CD4-positive, alpha-beta T cell treated with Interleukin-4 for 4 hours (primary cell): ENCODE measurements at regions not wholly inside any gene's neighbourhood (a gene's known extent, or its start where the extent isn't known, plus 50 kb on each side); places are given as distances from the start of the nearest gene placed in this dataset.

Experiments
- DNase-seq: peaks from one replicate; pipeline ENCODE4 v3.0.0-alpha.2; 2020

DNA sequence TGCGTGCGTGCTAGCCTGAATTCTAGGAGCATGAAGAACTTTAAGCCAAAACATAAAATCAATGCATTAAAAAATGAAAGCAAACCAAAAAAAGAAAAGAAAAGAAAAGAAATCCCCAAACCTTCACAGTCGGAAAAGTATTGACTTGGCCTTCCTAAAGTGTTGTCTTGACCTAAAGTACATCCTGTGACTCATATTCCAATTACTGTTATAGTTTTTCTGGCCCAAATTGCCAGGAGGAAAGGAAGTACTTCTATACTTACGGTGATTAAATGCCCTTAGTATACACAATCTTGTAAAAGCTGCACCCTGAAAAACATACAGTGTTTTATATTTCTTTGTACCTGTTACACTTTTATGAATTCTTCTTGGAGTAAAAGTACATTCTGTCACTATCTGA, 512.8 kb downstream of the ANKRD50 start:
- no peak for DNase-seq

DNA sequence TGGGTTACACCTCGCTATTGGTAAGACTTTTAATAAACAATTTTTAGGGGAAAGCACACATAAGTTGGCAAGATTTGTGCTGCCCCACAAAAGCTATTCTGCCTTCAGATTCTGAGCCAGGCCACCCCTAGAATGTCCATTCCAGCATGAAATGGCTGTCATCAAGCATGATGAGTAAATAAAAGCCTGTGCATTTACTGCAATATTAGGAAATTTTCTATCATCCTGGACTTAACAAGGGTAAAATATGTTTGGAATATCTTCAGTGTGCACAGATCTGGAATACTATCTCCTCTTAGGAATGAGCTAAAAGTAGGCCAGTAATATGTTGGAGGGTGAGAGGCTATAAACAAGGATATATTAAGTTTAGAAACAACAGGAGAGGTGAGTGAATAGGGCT, 510.9 kb downstream of the ANKRD50 start:
- DNase-seq: no peak

DNA sequence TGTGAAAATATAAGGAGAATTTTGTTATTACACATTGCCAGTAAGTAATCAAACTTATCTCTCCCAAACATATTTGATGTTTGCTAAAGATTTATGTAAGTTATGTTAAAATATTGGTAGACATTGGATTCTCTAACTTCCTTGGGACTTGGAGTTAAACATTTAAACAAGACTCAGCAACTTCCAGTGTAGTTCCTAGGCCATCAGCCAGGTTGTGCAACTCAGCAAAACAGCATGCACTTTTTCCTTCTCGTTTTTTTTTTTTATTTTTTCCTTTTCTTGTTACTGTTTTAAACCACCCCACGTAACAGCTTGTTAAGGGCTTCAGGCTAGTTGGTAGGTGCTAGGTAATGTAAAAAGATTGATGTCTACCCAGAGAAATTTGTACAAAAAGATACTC, 510.4 kb downstream of the ANKRD50 start:
- DNase-seq: no peak

- DNase-seq: no peak
Measured at GRCh38 chr4:124203613-124204238, 508.8 kb downstream of the ANKRD50 start.

- no peak for DNase-seq
Measured at GRCh38 chr4:124206779-124207605, 505.5 kb downstream of the ANKRD50 start.

- DNase-seq: no peak
Measured at GRCh38 chr4:124209211-124209610, 503.3 kb downstream of the ANKRD50 start.

- no peak for DNase-seq
Measured at GRCh38 chr4:124209626-124210025, 502.9 kb downstream of the ANKRD50 start.

- DNase-seq: no peak
Measured at GRCh38 chr4:124210746-124211145, 501.8 kb downstream of the ANKRD50 start.

GRCh38 chr4:124212815-124213630, 499.5 kb downstream of the ANKRD50 start:
- DNase-seq: no peak

- no peak for DNase-seq
Measured at GRCh38 chr4:124219389-124219788, 493.1 kb downstream of the ANKRD50 start.

DNA sequence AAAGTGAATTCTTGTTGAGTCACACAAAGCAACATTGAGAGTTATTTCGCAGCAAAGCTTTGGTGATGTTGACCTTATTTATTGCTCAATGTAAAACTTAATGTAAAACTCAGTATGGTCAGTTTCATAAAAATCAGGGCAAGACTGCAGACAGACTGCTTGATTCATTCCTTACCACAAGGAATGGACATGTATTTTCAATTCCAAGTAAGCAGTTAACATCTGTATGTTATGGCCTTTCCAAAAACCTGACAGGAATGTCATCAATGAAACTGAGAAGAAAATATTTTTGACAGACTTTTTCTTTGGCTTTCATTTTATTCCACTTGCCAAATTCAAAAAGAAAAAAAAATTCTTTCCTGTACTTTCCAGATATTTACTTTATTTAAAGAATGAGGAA, 488.3 kb downstream of the ANKRD50 start:
- DNase-seq: no peak

DNA sequence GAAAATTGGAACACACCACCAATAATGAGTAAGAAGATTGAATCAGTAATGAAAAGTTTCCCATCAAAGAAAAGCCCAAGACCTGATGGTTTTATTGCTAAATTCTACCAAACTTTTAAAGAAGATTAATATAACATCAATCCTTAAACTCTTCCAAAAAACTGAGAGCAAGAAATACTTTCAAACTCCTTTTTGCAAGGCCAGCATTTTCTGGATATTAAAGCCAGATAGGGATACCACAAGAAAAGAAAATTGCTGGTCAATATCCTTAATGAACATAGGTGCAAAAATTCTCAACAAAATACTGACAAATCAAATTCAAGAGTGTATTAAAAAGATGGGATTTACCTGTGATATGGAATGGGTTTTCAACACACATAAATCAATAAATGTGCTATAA, 484.6 kb downstream of the ANKRD50 start:
- DNase-seq: no peak

- no peak for DNase-seq
Measured at GRCh38 chr4:124230268-124230667, 482.3 kb downstream of the ANKRD50 start.

DNA sequence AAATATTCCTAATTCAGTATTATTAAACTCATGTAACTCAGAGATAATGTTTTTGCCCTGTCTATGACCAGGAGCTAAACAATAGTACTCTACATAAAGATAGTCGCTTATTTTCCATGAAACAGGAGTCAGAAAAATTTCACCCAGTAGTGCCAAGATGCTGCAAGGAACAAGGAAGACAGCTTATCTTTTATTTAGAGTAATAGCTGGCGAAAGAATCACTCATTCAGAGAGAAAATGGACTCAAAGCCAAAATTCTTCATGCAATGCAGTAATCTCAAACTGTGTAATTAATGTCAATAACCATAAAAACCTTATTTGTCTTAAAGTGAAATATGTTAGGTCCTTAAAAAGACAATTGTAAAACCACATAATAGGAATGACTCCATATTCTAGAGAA, 477.8 kb downstream of the ANKRD50 start:
- DNase-seq: no peak

DNA sequence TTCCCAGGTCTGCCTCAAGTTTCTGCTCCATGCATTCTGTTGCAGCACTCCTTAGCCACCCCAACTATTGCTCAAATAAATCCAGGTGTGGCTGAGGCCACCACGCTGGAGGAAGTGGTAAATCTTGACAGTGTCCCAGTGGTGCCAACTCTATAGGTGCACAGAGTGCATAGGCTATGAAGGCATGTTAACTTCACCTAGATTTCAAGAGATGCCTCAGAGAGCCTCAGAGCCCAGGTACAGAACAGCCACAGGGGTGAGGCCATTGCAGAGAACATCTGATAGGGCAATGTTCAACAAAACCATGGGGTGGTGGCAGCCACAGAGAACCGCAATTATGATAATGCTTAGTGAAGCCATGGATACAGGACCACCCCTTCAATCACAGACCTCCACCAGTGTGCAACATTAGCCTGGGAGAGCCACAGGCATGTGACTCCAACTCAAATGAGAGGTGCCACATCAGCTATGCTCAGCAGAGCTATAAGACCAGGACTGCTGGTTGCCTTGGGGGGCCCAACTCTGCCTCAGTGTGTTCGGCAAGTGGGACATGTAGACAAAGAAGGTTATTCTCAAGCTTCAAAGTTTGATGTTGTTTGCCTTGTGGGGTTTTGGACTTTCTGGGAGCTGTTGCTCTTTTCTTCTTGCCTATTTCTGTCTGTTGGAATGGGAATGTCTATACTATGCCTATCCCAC, 468.7 kb downstream of the ANKRD50 start:
- DNase-seq: no peak

DNA sequence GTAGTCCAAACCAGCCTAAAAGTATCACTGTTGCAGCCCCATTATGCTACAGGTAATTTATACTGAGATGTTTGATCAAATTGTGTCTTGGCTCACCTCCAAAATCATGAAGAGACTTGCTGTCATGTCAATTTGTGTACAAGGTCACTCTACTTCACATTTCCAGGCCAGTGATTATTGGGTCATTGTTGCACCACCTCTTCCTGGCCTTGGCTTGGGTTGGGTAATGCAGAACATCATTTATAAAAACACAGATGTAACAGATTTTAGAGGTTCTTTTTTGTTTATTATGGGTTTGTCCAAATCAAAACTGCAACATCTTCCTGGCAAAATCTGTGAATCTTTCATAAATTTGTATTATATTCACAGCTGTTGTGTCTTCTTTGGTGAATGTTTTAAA, 459.5 kb downstream of the ANKRD50 start:
- no peak for DNase-seq

- DNase-seq: peak; percentile 20
Measured at GRCh38 chr4:124262211-124263179, 450.0 kb downstream of the ANKRD50 start.

GRCh38 chr4:124265701-124266100, 446.8 kb downstream of the ANKRD50 start:
- DNase-seq: no peak

- DNase-seq: no peak
Measured at GRCh38 chr4:124266721-124267120, 445.8 kb downstream of the ANKRD50 start.

- DNase-seq: no peak
Measured at GRCh38 chr4:124276461-124276860, 436.1 kb downstream of the ANKRD50 start.

DNA sequence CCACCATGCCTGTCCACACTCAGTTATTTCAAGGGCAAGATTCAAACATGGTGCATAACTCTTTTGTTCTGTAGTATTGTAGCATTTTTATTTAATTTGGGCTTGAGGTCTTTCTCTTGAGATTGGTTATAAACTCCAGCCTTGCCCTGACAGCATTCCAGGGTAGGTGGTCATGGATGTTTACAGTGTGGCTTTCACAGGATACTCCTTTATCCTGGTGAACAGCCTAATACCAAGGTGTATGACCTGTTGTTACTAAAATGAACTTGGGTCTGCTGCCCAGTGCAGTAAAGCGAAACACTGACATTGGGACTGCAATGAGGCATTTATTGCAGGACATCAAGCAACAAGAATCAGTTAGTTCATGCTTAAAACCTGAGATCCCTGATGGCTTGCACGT, 434.8 kb downstream of the ANKRD50 start:
- DNase-seq: no peak

DNA sequence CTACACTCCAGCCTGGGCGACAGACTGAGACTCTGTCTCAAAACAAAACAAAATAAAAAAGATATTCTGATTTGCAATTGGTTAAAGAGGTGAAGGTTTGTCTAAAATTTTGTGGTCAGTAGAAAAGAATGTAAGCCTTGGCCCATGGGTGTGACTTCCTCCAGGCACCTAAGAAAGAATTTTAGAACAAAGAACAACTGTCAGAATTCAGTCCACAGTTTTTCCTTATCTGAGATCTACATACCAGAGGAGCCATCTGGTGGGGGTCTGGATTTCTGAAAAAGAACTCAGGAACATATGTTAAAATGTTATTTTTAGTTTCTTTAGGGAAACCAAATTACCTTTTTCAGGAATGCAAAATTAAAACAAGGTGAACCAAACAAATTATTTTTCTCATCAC, 434.1 kb downstream of the ANKRD50 start:
- DNase-seq: no peak
